CD4-positive, alpha-beta T cell treated with Interleukin-17A for 4 hours (primary cell): ENCODE measurements at regions not wholly inside any gene's neighbourhood (a gene's known extent, or its start where the extent isn't known, plus 50 kb on each side); places are given as distances from the start of the nearest gene placed in this dataset.

Experiments
- DNase-seq: peaks from one replicate; pipeline ENCODE4 v3.0.0-alpha.2; 2020; ENCODE audit warnings: mixed read lengths

GRCh38 chr6:21824431-21825177 is 231.1 kb downstream of the SOX4 start:
- no peak for DNase-seq

- no peak for DNase-seq
These were observed 232.5 kb downstream of the SOX4 start for GRCh38 chr6:21826023-21826422.

GRCh38 chr6:21826904-21827303 is 233.4 kb downstream of the SOX4 start:
- DNase-seq = no peak

- DNase-seq = no peak
These were observed 234.1 kb downstream of the SOX4 start for GRCh38 chr6:21827425-21828202.

GRCh38 chr6:21828704-21829103 is 235.2 kb downstream of the SOX4 start:
- DNase-seq = no peak

GRCh38 chr6:21829126-21829525 is 235.6 kb downstream of the SOX4 start:
- no peak for DNase-seq

GRCh38 chr6:21831521-21832291 is 238.2 kb downstream of the SOX4 start:
- no peak for DNase-seq

- DNase-seq = no peak
These were observed 242.7 kb downstream of the SOX4 start for GRCh38 chr6:21836277-21836676.

GRCh38 chr6:21836772-21837425 is 243.3 kb downstream of the SOX4 start:
- DNase-seq = no peak

GRCh38 chr6:21840428-21840827 is 246.9 kb downstream of the SOX4 start:
- DNase-seq = no peak

GRCh38 chr6:21842875-21843645 is 249.5 kb downstream of the SOX4 start:
- no peak for DNase-seq

- DNase-seq = no peak
These were observed 250.8 kb downstream of the SOX4 start for GRCh38 chr6:21844120-21844917.

- DNase-seq = no peak
These were observed 251.5 kb downstream of the SOX4 start for GRCh38 chr6:21845018-21845417.

- no peak for DNase-seq
These were observed 252.0 kb downstream of the SOX4 start for GRCh38 chr6:21845439-21846140.

- peak; percentile 7 for DNase-seq
These were observed 253.2 kb downstream of the SOX4 start for GRCh38 chr6:21846541-21847451.

GRCh38 chr6:21847711-21848480 is 254.3 kb downstream of the SOX4 start:
- DNase-seq = no peak

GRCh38 chr6:21850691-21851090 is 257.1 kb downstream of the SOX4 start:
- DNase-seq = no peak

- DNase-seq = no peak
These were observed 262.4 kb downstream of the SOX4 start for GRCh38 chr6:21855811-21856455.
